ENCODE measurements at regions not wholly inside any gene's neighbourhood (a gene's known extent, or its start where the extent isn't known, plus 50 kb on each side); places are given as distances from the start of the nearest gene placed in this dataset.

DNA sequence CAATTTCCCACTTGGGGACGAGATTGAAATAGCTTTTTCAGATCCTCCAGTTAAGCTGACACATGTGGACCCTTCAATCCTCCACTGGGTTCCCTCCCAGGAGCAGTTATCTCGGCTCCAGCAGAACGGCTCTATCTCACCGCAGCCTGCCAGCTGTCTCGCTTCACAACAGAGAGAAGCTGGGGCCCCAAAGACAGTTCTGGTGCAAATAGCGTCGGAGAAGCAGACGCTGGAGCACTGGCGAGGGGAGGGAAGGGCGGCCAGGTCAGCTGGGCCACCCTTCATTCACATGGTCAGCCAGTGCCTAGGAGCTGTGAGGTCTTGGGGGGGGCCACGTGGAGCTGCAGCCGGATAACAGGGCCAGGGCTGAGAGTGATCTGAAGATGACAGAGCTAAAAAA is 141.3 kb upstream of the SDK2 start:
- Histone ChIP-seq H3K4me3 (ENCODE audit: low read depth, low read length) (no peak overlapping the region), H3K27me3 (ENCODE audit: control insufficient read depth, insufficient read depth, low read length) (no peaks in the 10 kb centered on the region), H3K36me3 (ENCODE audit: control insufficient read depth, insufficient read depth, low read length) (no peaks in the 10 kb centered on the region)
- ChIA-PET CTCF (no interaction called here), POLR2A (no interaction called here)
- DNase-seq (ENCODE audit: low read depth): no peak
- TF ChIP-seq, protein P1, sequence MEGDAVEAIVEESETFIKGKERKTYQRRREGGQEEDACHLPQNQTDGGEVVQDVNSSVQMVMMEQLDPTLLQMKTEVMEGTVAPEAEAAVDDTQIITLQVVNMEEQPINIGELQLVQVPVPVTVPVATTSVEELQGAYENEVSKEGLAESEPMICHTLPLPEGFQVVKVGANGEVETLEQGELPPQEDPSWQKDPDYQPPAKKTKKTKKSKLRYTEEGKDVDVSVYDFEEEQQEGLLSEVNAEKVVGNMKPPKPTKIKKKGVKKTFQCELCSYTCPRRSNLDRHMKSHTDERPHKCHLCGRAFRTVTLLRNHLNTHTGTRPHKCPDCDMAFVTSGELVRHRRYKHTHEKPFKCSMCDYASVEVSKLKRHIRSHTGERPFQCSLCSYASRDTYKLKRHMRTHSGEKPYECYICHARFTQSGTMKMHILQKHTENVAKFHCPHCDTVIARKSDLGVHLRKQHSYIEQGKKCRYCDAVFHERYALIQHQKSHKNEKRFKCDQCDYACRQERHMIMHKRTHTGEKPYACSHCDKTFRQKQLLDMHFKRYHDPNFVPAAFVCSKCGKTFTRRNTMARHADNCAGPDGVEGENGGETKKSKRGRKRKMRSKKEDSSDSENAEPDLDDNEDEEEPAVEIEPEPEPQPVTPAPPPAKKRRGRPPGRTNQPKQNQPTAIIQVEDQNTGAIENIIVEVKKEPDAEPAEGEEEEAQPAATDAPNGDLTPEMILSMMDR (IDR thresholded peaks at IDR 0.05; ENCODE audit: insufficient read depth, low read depth, low read length): no peak

DNA sequence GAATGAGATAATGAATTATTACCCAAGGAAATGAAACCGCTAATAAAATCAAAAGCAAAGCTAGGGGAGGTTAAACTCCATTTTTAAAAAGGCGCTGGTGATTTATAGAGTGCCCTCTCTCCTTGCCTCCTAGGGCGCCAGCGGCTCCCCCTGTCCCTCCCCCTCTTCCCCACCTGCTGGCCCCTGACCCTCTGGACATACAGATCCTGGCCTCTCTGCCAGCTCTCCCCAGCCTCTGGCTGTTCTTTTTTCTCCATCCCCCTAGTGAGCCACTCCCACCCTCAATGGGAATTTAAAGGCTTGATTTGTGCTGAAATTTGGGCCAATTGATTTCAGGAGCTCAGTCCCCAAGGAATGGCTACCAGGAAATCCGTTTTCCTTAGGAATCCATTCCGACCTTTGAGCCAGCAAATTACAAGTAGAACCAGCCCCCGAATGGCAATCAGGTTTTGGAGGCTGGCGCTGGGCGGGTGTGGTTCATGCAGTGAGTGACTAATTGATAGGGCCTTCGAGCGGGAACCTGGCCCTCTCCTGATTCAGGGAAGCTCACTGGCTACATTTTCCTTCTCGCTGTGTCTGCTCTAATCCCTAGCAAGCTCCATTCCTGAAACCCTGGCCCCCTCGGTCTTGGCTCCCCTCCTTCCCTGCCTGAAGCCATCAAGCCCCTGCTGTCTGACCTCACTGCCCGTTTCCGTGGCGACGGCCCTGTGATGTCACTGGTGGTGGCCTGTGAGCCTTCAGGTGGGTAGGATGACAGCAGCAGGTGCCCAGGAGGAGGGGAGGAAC is 141.9 kb upstream of the SDK2 start:
- ChIA-PET CTCF (no interaction called here), POLR2A (no interaction called here)
- Histone ChIP-seq H3K27me3 (ENCODE audit: control insufficient read depth, insufficient read depth, low read length) (no peaks in the 10 kb centered on the region), H3K36me3 (ENCODE audit: control insufficient read depth, insufficient read depth, low read length) (no peaks in the 10 kb centered on the region), H3K4me3 (ENCODE audit: low read depth, low read length) (no peak overlapping the region)
- no peak for DNase-seq (ENCODE audit: low read depth)
- TF ChIP-seq, protein P1 (IDR thresholded peaks at IDR 0.05; ENCODE audit: insufficient read depth, low read depth, low read length): no peak

DNA sequence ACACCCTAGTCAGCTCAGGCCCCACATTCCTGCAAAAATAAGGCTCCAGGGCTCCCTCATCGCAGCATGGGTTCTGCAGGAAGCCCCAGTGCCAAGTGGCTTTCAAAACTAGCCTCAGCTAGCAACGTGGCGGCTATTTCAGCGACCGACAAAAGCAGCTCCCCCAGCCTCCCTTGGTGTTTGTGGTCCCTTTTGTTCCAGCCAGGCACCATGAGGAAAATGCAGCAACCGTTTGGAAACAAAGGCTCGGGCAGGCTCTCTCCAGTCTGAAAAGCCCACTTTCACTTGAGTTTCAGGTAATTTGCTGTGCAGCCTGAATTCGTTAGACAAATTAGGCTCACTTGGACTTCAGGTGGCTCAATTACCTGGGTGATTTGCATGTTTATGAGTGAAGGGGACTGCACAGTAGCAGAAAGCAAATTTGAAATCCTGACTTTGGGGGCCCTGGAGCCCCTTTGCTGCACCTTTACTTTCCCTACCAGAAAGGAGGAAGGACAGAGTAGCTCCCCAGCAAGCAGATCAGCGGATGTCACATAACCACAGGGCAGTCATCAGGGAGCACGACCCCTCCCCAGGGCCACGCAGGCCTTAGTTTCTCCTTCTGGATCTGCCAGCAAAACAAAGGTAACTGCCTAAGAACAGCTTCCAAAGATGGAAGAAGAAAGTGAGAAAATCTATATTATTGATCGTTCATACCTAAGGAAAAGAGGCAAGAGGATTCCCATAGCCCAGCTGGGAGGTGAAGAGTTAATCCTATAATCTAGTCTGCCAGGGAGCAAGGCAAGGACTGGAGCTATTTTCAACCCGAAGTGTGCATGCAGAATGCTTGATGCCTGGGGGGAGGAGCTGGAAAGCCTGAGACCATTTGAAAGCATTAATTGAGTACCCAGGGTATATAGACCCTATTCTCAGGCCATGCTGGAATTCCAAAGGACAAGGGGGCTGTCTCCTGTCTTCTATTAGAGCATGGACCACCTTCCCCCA is 143.1 kb upstream of the SDK2 start:
- CTCF ChIA-PET: no interaction called here
- H3K27me3 ChIP-seq (ENCODE audit: control insufficient read depth, insufficient read depth, low read length): no peaks in the 10 kb centered on the region

DNA sequence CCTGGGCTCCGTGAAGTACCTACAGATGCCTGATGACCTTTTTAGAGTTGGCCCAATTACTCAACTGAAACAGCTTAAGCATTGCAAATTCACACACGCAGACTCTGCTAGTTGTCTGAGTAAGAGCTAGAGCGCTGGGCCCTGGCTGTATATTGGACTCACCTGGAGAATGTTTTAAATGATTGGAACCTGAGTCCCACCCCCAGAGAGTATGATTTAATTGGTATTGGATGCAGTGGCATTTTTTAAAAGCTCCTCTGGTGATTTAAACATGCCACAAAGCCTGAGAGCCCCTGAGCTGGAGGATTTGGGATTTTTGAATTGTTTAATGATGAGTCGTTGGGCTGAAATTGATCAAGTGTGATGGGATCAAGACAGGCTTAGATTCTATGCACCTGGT is 143.9 kb upstream of the SDK2 start:
- ChIA-PET CTCF (no interaction called here), POLR2A (no interaction called here)
- Histone ChIP-seq H3K4me3 (ENCODE audit: low read depth, low read length) (no peak overlapping the region), H3K27me3 (ENCODE audit: control insufficient read depth, insufficient read depth, low read length) (no peaks in the 10 kb centered on the region), H3K36me3 (ENCODE audit: control insufficient read depth, insufficient read depth, low read length) (no peaks in the 10 kb centered on the region)
- TF ChIP-seq, protein P1 (IDR thresholded peaks at IDR 0.05; ENCODE audit: insufficient read depth, low read depth, low read length): no peak
- DNase-seq (ENCODE audit: low read depth): no peak

More for the DNA sequence above, 143.1 kb upstream of the SDK2 start:
- TF ChIP-seq, protein P1 (IDR thresholded peaks at IDR 0.05; ENCODE audit: insufficient read depth, low read depth, low read length): no peak
- Histone ChIP-seq H3K4me3 (ENCODE audit: low read depth, low read length) (no peak overlapping the region), H3K36me3 (ENCODE audit: control insufficient read depth, insufficient read depth, low read length) (no peaks in the 10 kb centered on the region)
- POLR2A ChIA-PET: no interaction called here
- no peak for DNase-seq (ENCODE audit: low read depth)

DNA sequence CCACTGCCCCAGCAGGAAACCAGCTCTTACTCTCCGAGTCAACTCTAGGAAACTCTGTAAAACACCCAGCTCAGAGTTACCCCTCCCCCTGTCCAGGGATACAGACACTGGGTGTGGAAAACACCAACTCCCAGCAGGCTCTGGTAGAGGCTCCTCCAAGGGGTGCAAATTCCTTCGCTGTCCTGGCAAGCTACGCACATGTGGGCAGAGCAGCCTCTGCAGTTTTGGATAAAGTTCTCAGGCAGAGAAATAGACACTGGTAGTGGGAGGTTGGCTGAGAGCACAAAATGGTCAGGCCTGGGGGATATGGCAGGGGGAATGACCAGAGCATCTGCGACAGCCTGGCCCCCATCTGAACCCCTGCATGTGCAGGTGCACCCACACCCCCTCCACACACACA is 146.9 kb upstream of the SDK2 start:
- CTCF ChIA-PET: no interaction called here
- H3K27me3 ChIP-seq (ENCODE audit: control insufficient read depth, insufficient read depth, low read length): no peaks in the 10 kb centered on the region

More for the DNA sequence above, 146.9 kb upstream of the SDK2 start:
- DNase-seq (ENCODE audit: low read depth): no peak
- TF ChIP-seq, protein P1 (IDR thresholded peaks at IDR 0.05; ENCODE audit: insufficient read depth, low read depth, low read length): no peak
- POLR2A ChIA-PET: no interaction called here
- Histone ChIP-seq H3K4me3 (ENCODE audit: low read depth, low read length) (no peak overlapping the region), H3K36me3 (ENCODE audit: control insufficient read depth, insufficient read depth, low read length) (no peaks in the 10 kb centered on the region)
